ENCODE measurements at regions not wholly inside any gene's neighbourhood (a gene's known extent, or its start where the extent isn't known, plus 50 kb on each side); places are given as distances from the start of the nearest gene placed in this dataset.

GRCh38 chr5:174811438-174811837 is 87.1 kb downstream of the MSX2 start:
- no peak for DNase-seq
- intact Hi-C loops (cut with DNase I, micrococcal nuclease): no loop called here
- peaks cover 8% of the 10 kb centered on the region for H3K9me3 Mint-ChIP-seq (ENCODE audit: low read depth)
- H3K36me3 Mint-ChIP-seq (ENCODE audit: low read depth): no peaks in the 10 kb centered on the region
- H3K27me3 Mint-ChIP-seq: no peaks in the 10 kb centered on the region
- ChIA-PET POLR2A (no interaction called here), CTCF (no interaction called here)
- H3K27ac Mint-ChIP-seq: no peak overlapping the region
- no peak overlapping the region for H3K4me3 Mint-ChIP-seq
- H3K4me1 Mint-ChIP-seq: no peaks in the 10 kb centered on the region
- ATAC-seq: no peak

GRCh38 chr5:174810796-174811195 is 86.4 kb downstream of the MSX2 start:
- H3K36me3 Mint-ChIP-seq (ENCODE audit: low read depth): no peaks in the 10 kb centered on the region
- no peak for ATAC-seq
- no peak for DNase-seq
- H3K27me3 Mint-ChIP-seq: no peaks in the 10 kb centered on the region
- ChIA-PET POLR2A (no interaction called here), CTCF (interaction anchor here (0.6 kb wide), 1 partner anchor 254 kb away, joined by 3 read pairs; no protein-coding TSS in a partner anchor)
- no peak overlapping the region for H3K27ac Mint-ChIP-seq
- intact Hi-C loops (cut with DNase I, micrococcal nuclease): no loop called here
- peaks cover 2% of the 10 kb centered on the region for H3K9me3 Mint-ChIP-seq (ENCODE audit: low read depth)
- no peaks in the 10 kb centered on the region for H3K4me1 Mint-ChIP-seq
- H3K4me3 Mint-ChIP-seq: no peak overlapping the region

GRCh38 chr5:174807471-174807870 is 83.1 kb downstream of the MSX2 start:
- ChIA-PET POLR2A (no interaction called here), CTCF (no interaction called here)
- Mint-ChIP-seq H3K4me3 (no peak overlapping the region), H3K27me3 (no peaks in the 10 kb centered on the region), H3K9me3 (ENCODE audit: low read depth) (peaks cover 3% of the 10 kb centered on the region), H3K36me3 (ENCODE audit: low read depth) (no peaks in the 10 kb centered on the region), H3K27ac (no peak overlapping the region), H3K4me1 (no peaks in the 10 kb centered on the region)
- ATAC-seq: no peak
- DNase-seq: no peak
- intact Hi-C loops (cut with DNase I, micrococcal nuclease): no loop called here

GRCh38 chr5:174806729-174807128 is 82.3 kb downstream of the MSX2 start:
- DNase-seq: no peak
- no peaks in the 10 kb centered on the region for H3K4me1 Mint-ChIP-seq
- H3K4me3 Mint-ChIP-seq: no peak overlapping the region
- H3K36me3 Mint-ChIP-seq (ENCODE audit: low read depth): no peaks in the 10 kb centered on the region
- no peak overlapping the region for H3K27ac Mint-ChIP-seq
- ChIA-PET POLR2A (interaction anchor here (0.7 kb wide), 1 partner anchor 395 kb away, joined by 3 read pairs; no protein-coding TSS in a partner anchor), CTCF (interaction anchor here (1.0 kb wide), 1 partner anchor 11 kb away, joined by 3 read pairs; no protein-coding TSS in a partner anchor)
- peaks cover 3% of the 10 kb centered on the region for H3K9me3 Mint-ChIP-seq (ENCODE audit: low read depth)
- intact Hi-C loops (cut with DNase I, micrococcal nuclease): no loop called here
- no peaks in the 10 kb centered on the region for H3K27me3 Mint-ChIP-seq
- ATAC-seq: no peak

GRCh38 chr5:174801798-174802197 is 77.4 kb downstream of the MSX2 start:
- ATAC-seq (no peak), DNase-seq (no peak)
- POLR2A ChIA-PET: no interaction called here
- intact Hi-C loops (cut with DNase I, micrococcal nuclease): no loop called here
- no peak overlapping the region for H3K4me3 Mint-ChIP-seq
- peaks cover 3% of the 10 kb centered on the region for H3K9me3 Mint-ChIP-seq (ENCODE audit: low read depth)
- H3K4me1 Mint-ChIP-seq: no peaks in the 10 kb centered on the region
- CTCF ChIA-PET: no interaction called here
- H3K27me3 Mint-ChIP-seq: peaks cover 10% of the 10 kb centered on the region
- H3K27ac Mint-ChIP-seq: no peak overlapping the region
- no peaks in the 10 kb centered on the region for H3K36me3 Mint-ChIP-seq (ENCODE audit: low read depth)

- no peaks in the 10 kb centered on the region for H3K36me3 Mint-ChIP-seq (ENCODE audit: low read depth)
- DNase-seq: no peak
- no peak overlapping the region for H3K4me3 Mint-ChIP-seq
- ATAC-seq: no peak
- H3K4me1 Mint-ChIP-seq: no peaks in the 10 kb centered on the region
- ChIA-PET POLR2A (no interaction called here), CTCF (no interaction called here)
- no peak overlapping the region for H3K27ac Mint-ChIP-seq
- H3K9me3 Mint-ChIP-seq (ENCODE audit: low read depth): peaks cover 3% of the 10 kb centered on the region
- intact Hi-C loops (cut with DNase I, micrococcal nuclease): no loop called here
- peaks cover 12% of the 10 kb centered on the region for H3K27me3 Mint-ChIP-seq
These were observed 76.1 kb downstream of the MSX2 start for GRCh38 chr5:174800435-174800834.

- no peak for ATAC-seq
- POLR2A ChIA-PET: no interaction called here
- H3K36me3 Mint-ChIP-seq (ENCODE audit: low read depth): no peaks in the 10 kb centered on the region
- no peak for DNase-seq
- H3K4me3 Mint-ChIP-seq: no peak overlapping the region
- no peaks in the 10 kb centered on the region for H3K4me1 Mint-ChIP-seq
- intact Hi-C loops (cut with DNase I, micrococcal nuclease): loop anchor here in 1 of 2 experiments (10.0 kb wide), 1 partner anchor 474 kb away; no protein-coding TSS in a partner anchor
- H3K9me3 Mint-ChIP-seq (ENCODE audit: low read depth): no peaks in the 10 kb centered on the region
- H3K27me3 Mint-ChIP-seq: peaks cover 15% of the 10 kb centered on the region
- CTCF ChIA-PET: no interaction called here
- H3K27ac Mint-ChIP-seq: no peak overlapping the region
These were observed 74.7 kb downstream of the MSX2 start for GRCh38 chr5:174799121-174799520.

GRCh38 chr5:174798551-174798951 is 74.2 kb downstream of the MSX2 start:
- Mint-ChIP-seq H3K4me3 (no peak overlapping the region), H3K4me1 (no peaks in the 10 kb centered on the region), H3K9me3 (ENCODE audit: low read depth) (no peaks in the 10 kb centered on the region), H3K27me3 (peaks cover 15% of the 10 kb centered on the region), H3K36me3 (ENCODE audit: low read depth) (no peaks in the 10 kb centered on the region), H3K27ac (no peak overlapping the region)
- ATAC-seq (no peak), DNase-seq (no peak)
- ChIA-PET POLR2A (no interaction called here), CTCF (no interaction called here)
- intact Hi-C loops (cut with DNase I, micrococcal nuclease): loop anchor here in 1 of 2 experiments (10.0 kb wide), 1 partner anchor 474 kb away; no protein-coding TSS in a partner anchor

GRCh38 chr5:174796711-174797192 is 72.4 kb downstream of the MSX2 start:
- no peaks in the 10 kb centered on the region for H3K9me3 Mint-ChIP-seq (ENCODE audit: low read depth)
- CTCF ChIA-PET: interaction anchor here (0.8 kb wide), 1 partner anchor 377 kb away, joined by 3 read pairs; no protein-coding TSS in a partner anchor
- ATAC-seq (no peak), DNase-seq (no peak)
- no peak overlapping the region for H3K27ac Mint-ChIP-seq
- H3K4me3 Mint-ChIP-seq: no peak overlapping the region
- intact Hi-C loops (cut with DNase I, micrococcal nuclease): loop anchor here in 1 of 2 experiments (10.0 kb wide), 1 partner anchor 472 kb away; no protein-coding TSS in a partner anchor
- no peaks in the 10 kb centered on the region for H3K4me1 Mint-ChIP-seq
- H3K36me3 Mint-ChIP-seq (ENCODE audit: low read depth): no peaks in the 10 kb centered on the region
- peaks cover 28% of the 10 kb centered on the region for H3K27me3 Mint-ChIP-seq
- POLR2A ChIA-PET: no interaction called here

GRCh38 chr5:174794931-174795672 is 70.7 kb downstream of the MSX2 start:
- no peaks in the 10 kb centered on the region for H3K36me3 Mint-ChIP-seq (ENCODE audit: low read depth)
- no peaks in the 10 kb centered on the region for H3K4me1 Mint-ChIP-seq
- no peak overlapping the region for H3K4me3 Mint-ChIP-seq
- ChIA-PET POLR2A (no interaction called here), CTCF (interaction anchor here (0.6 to 3.1 kb wide), 5 partner anchors 11 to 470 kb away, joined by 3 to 30 read pairs (median 4); no protein-coding TSS in a partner anchor)
- no peaks in the 10 kb centered on the region for H3K9me3 Mint-ChIP-seq (ENCODE audit: low read depth)
- ATAC-seq (no peak), DNase-seq (no peak)
- no peak overlapping the region for H3K27ac Mint-ChIP-seq
- intact Hi-C loops (cut with DNase I, micrococcal nuclease): loop anchor here in 1 of 2 experiments (10.0 kb wide), 1 partner anchor 470 kb away; no protein-coding TSS in a partner anchor
- H3K27me3 Mint-ChIP-seq: peaks cover 28% of the 10 kb centered on the region

GRCh38 chr5:174793684-174794328 is 69.4 kb downstream of the MSX2 start:
- Mint-ChIP-seq H3K4me3 (no peak overlapping the region), H3K36me3 (ENCODE audit: low read depth) (no peaks in the 10 kb centered on the region), H3K27me3 (peaks cover 26% of the 10 kb centered on the region), H3K27ac (no peak overlapping the region), H3K4me1 (no peaks in the 10 kb centered on the region), H3K9me3 (ENCODE audit: low read depth) (no peaks in the 10 kb centered on the region)
- intact Hi-C loops (cut with DNase I, micrococcal nuclease): loop anchor here (1.0 to 10.0 kb wide), 3 partner anchors 375 to 469 kb away; no protein-coding TSS in a partner anchor
- POLR2A ChIA-PET: no interaction called here
- CTCF ChIA-PET: interaction anchor here (0.6 to 3.1 kb wide), 9 partner anchors 11 to 911 kb away, joined by 3 to 30 read pairs (median 3); no protein-coding TSS in a partner anchor
- peak; percentile 74 for DNase-seq
- peak; percentile 64 for ATAC-seq
